LNCaP clone FGC (cell line): ENCODE measurements at regions not wholly inside any gene's neighbourhood (a gene's known extent, or its start where the extent isn't known, plus 50 kb on each side); places are given as distances from the start of the nearest gene placed in this dataset.
A peak's percentile ranks its signal among the peaks of the same experiment; 100 is the strongest.

ENCODE experiments used
- DNase-seq: peaks from one replicate; pipeline ENCODE4 v3.0.0-alpha.2; 2011; ENCODE audit warnings: low read depth
- H3K4me3 ChIP-seq: 2 replicates; pipeline ENCODE4 v1.5.1; 2011; ENCODE audit warnings: mild to moderate bottlenecking, low read depth, low read length, control low read depth
- CTCF ChIP-seq: IDR thresholded peaks from 2 replicates; pipeline ENCODE4 v1.5.1; 2012; ENCODE audit warnings: mild to moderate bottlenecking; ENCODE audit not compliant: control insufficient read depth, insufficient read depth; ENCODE audit errors: extremely low read depth

GRCh38 chr6:48474830-48475229 lies 363.8 kb upstream of the PTCHD4 start:
- DNase-seq, result no peak
- H3K4me3 ChIP-seq, result no peak overlapping the region
- TF ChIP-seq CTCF, result no peak

- H3K4me3 ChIP-seq, result no peak overlapping the region
- no peak for TF ChIP-seq CTCF
- DNase-seq, result no peak
Observed at GRCh38 chr6:48474136-48474535, 363.1 kb upstream of the PTCHD4 start.

- no peak for TF ChIP-seq CTCF
- no peak overlapping the region for H3K4me3 ChIP-seq
- DNase-seq, result no peak
Observed at GRCh38 chr6:48472535-48472934, 361.5 kb upstream of the PTCHD4 start.

DNA sequence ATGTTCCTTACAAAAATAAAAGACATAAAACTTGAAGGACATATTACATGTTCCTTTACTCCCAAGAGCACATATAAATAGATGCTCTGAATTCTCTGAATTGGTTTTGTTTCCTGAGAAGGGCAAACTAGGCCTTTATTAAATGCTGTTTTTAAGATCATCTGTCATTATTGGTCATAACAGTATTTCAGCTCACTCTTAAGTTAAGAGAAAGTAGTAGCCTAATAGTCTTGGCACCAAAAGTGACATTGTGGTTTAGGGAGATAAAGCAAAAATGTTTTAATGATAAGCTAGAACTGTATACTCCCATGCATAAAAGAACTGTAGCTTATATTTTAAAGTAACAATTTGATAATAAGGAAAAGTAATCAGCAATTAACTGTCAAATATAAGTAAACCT lies 361.1 kb upstream of the PTCHD4 start:
- H3K4me3 ChIP-seq, result no peak overlapping the region
- TF ChIP-seq CTCF, result no peak
- DNase-seq, result no peak

DNA sequence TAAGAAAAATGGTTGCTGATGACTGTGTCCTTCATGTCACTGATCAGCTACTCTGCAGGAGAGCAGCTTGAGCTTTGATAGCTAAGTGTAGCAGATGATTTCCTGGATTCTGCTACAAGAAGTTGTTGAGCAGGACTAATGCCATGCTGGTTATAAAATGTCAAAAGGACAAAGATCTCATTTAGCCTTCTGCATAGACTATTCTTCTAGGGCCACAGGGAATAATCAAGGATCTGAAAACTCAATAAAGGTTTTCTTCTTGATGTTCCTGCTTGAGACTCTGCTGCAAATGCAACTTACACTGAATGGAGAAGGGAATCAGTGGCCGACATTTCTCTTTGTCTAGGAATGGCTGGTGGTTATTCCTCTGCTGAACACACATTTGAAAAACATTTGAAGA lies 360.3 kb upstream of the PTCHD4 start:
- no peak overlapping the region for H3K4me3 ChIP-seq
- DNase-seq, result no peak
- TF ChIP-seq CTCF, result no peak

- TF ChIP-seq CTCF, result peak; percentile 35; the same call in 1 of the 2 replicates
- H3K4me3 ChIP-seq, result no peak overlapping the region
- no peak for DNase-seq
Observed at GRCh38 chr6:48449002-48449401, 338.0 kb upstream of the PTCHD4 start.

- no peak for TF ChIP-seq CTCF
Observed at GRCh38 chr6:48447251-48447650, 336.3 kb upstream of the PTCHD4 start.

More at GRCh38 chr6:48447251-48447650, 336.3 kb upstream of the PTCHD4 start:
- DNase-seq, result no peak
- H3K4me3 ChIP-seq, result no peak overlapping the region
